SU-DHL-6 (cell line): ENCODE measurements at regions not wholly inside any gene's neighbourhood (a gene's known extent, or its start where the extent isn't known, plus 50 kb on each side); places are given as distances from the start of the nearest gene placed in this dataset.

Experiments
- H2AFZ ChIP-seq: fragments of 200-600 bp; sonication (generic); 2 replicates; pipeline ENCODE4 v1.6.1; 2014; ENCODE audit warnings: low read depth, mild to moderate bottlenecking, moderate library complexity, mixed read lengths, antibody characterized with exemption, low read length; ENCODE audit not compliant: severe bottlenecking
- H3F3A ChIP-seq: fragments of 200-600 bp; shearing (Covaris generic); 2 replicates; pipeline ENCODE4 v1.6.0; 2016; ENCODE audit warnings: antibody characterized with exemption, mild to moderate bottlenecking; ENCODE audit not compliant: insufficient read depth
- H3K27ac ChIP-seq: fragments of 200-600 bp; sonication (generic); 2 replicates; pipeline ENCODE4 v1.5.1; 2016; ENCODE audit warnings: low read depth, mild to moderate bottlenecking, low read length, moderate library complexity, mixed read lengths
- H3K27me3 ChIP-seq: fragments of 200-600 bp; sonication (generic), shearing (Covaris generic); 2 replicates; pipeline ENCODE4 v1.6.0; 2014; ENCODE audit warnings: mild to moderate bottlenecking, low read length
- H3K36me3 ChIP-seq: fragments of 200-600 bp; sonication (generic); 2 replicates; pipeline ENCODE4 v1.6.1; 2014; ENCODE audit warnings: mild to moderate bottlenecking, low read length, mixed read lengths
- H3K4me2 ChIP-seq: fragments of 300-600, 200-600 bp; shearing (Covaris generic), sonication (generic); 2 replicates; pipeline ENCODE4 v1.6.0; 2014; ENCODE audit warnings: low read length, low read depth, mild to moderate bottlenecking; ENCODE audit not compliant: poor library complexity, severe bottlenecking
- H3K4me3 ChIP-seq: fragments of 200-600 bp; sonication (generic); 2 replicates; pipeline ENCODE4 v1.5.1; 2014; ENCODE audit warnings: antibody characterized with exemption, low read length, mild to moderate bottlenecking, mixed read lengths; ENCODE audit not compliant: insufficient read depth, poor library complexity, severe bottlenecking
- H3K79me2 ChIP-seq: fragments of 200-600 bp; sonication (generic); 2 replicates; pipeline ENCODE4 v1.6.1; 2014; ENCODE audit warnings: mild to moderate bottlenecking, low read length, moderate library complexity; ENCODE audit not compliant: insufficient read depth
- H3K9ac ChIP-seq: fragments of 200-600 bp; sonication (generic); 2 replicates; pipeline ENCODE4 v1.7.0; 2014; ENCODE audit warnings: mild to moderate bottlenecking, low read length
- H3K9me2 ChIP-seq: fragments of 200-600 bp; sonication (generic); replicated peaks from 2 replicates; pipeline ENCODE4 v1.6.1; 2014; ENCODE audit warnings: low read length; ENCODE audit not compliant: insufficient read depth
- H3K9me3 ChIP-seq: fragments of 200-600 bp; sonication (generic); 2 replicates; pipeline ENCODE4 v1.6.1; 2014; ENCODE audit warnings: low read length, mixed read lengths; ENCODE audit not compliant: insufficient read depth
- H4K20me1 ChIP-seq: fragments of 200-600 bp; sonication (generic); 2 replicates; pipeline ENCODE4 v1.6.1; 2014; ENCODE audit warnings: low read depth, mild to moderate bottlenecking, antibody characterized with exemption, low read length, moderate library complexity, mixed read lengths
- CTCF ChIP-seq: fragments of 200-600 bp; sonication (generic); IDR thresholded peaks from one replicate; pipeline ENCODE4 v1.5.1; 2017; ENCODE audit warnings: antibody characterized with exemption, mild to moderate bottlenecking, low read length, moderate library complexity; ENCODE audit not compliant: insufficient read depth, poor library complexity, severe bottlenecking
- EZH2phosphoT487 ChIP-seq: fragments of 200-600 bp; sonication (generic), shearing (Covaris generic); conservative IDR thresholded peaks from 2 replicates; pipeline ENCODE4 v1.6.1; 2018; ENCODE audit warnings: mild to moderate bottlenecking, antibody characterized with exemption, low read length, moderate library complexity, mixed read lengths

- no peak overlapping the region for H2AFZ ChIP-seq
- H3K79me2 ChIP-seq, result no peaks in the 10 kb centered on the region
- H3K27ac ChIP-seq, result no peak overlapping the region
- TF ChIP-seq EZH2phosphoT487 (no peak), CTCF (no peak)
- no peaks in the 10 kb centered on the region for H3K9me2 ChIP-seq
- H3K27me3 ChIP-seq, result no peaks in the 10 kb centered on the region
- no peaks in the 10 kb centered on the region; the same call in 1 of the 2 replicates for H3K9me3 ChIP-seq
- no peak overlapping the region for H3K4me3 ChIP-seq
- H3F3A ChIP-seq, result no peaks in the 10 kb centered on the region
- no peaks in the 10 kb centered on the region for H3K36me3 ChIP-seq
- H3K4me2 ChIP-seq, result no peak overlapping the region
- no peaks in the 10 kb centered on the region for H4K20me1 ChIP-seq
- H3K9ac ChIP-seq, result no peak overlapping the region
Measured at GRCh38 chr13:95455782-95456181, 96.7 kb upstream of the CLDN10 start.

GRCh38 chr13:95456815-95457214 is 95.7 kb upstream of the CLDN10 start:
- H3K79me2 ChIP-seq, result no peaks in the 10 kb centered on the region
- H3K9me2 ChIP-seq, result no peaks in the 10 kb centered on the region
- no peaks in the 10 kb centered on the region for H4K20me1 ChIP-seq
- H3K4me2 ChIP-seq, result no peak overlapping the region
- no peak overlapping the region for H3K9ac ChIP-seq
- no peak overlapping the region for H2AFZ ChIP-seq
- no peaks in the 10 kb centered on the region; the same call in 1 of the 2 replicates for H3K9me3 ChIP-seq
- H3K27me3 ChIP-seq, result no peaks in the 10 kb centered on the region
- H3F3A ChIP-seq, result no peaks in the 10 kb centered on the region
- TF ChIP-seq CTCF, result no peak
- no peak for TF ChIP-seq EZH2phosphoT487
- no peak overlapping the region for H3K27ac ChIP-seq
- H3K4me3 ChIP-seq, result no peak overlapping the region
- H3K36me3 ChIP-seq, result no peaks in the 10 kb centered on the region

- no peak overlapping the region for H3K4me3 ChIP-seq
- H3K27ac ChIP-seq, result no peak overlapping the region
- no peaks in the 10 kb centered on the region for H3F3A ChIP-seq
- H3K4me2 ChIP-seq, result no peak overlapping the region
- H3K9me2 ChIP-seq, result no peaks in the 10 kb centered on the region
- no peaks in the 10 kb centered on the region for H4K20me1 ChIP-seq
- no peak for TF ChIP-seq CTCF
- no peak for TF ChIP-seq EZH2phosphoT487
- H3K9ac ChIP-seq, result no peak overlapping the region
- no peak overlapping the region for H2AFZ ChIP-seq
- no peaks in the 10 kb centered on the region; the same call in 1 of the 2 replicates for H3K9me3 ChIP-seq
- H3K36me3 ChIP-seq, result no peaks in the 10 kb centered on the region
- no peaks in the 10 kb centered on the region for H3K27me3 ChIP-seq
- H3K79me2 ChIP-seq, result no peaks in the 10 kb centered on the region
Measured at GRCh38 chr13:95457294-95457693, 95.2 kb upstream of the CLDN10 start.

- H3K4me2 ChIP-seq, result no peak overlapping the region
- H3K9me3 ChIP-seq, result no peaks in the 10 kb centered on the region; the same call in 1 of the 2 replicates
- H3K79me2 ChIP-seq, result no peaks in the 10 kb centered on the region
- H2AFZ ChIP-seq, result no peak overlapping the region
- TF ChIP-seq EZH2phosphoT487, result no peak
- no peak for TF ChIP-seq CTCF
- H3K9ac ChIP-seq, result no peak overlapping the region
- no peaks in the 10 kb centered on the region for H3K27me3 ChIP-seq
- H3F3A ChIP-seq, result no peaks in the 10 kb centered on the region
- no peaks in the 10 kb centered on the region for H3K36me3 ChIP-seq
- no peak overlapping the region for H3K27ac ChIP-seq
- no peaks in the 10 kb centered on the region for H3K9me2 ChIP-seq
- H4K20me1 ChIP-seq, result no peaks in the 10 kb centered on the region
- no peak overlapping the region for H3K4me3 ChIP-seq
Measured at GRCh38 chr13:95462801-95463200, 89.7 kb upstream of the CLDN10 start.
